ENCODE measurements at regions not wholly inside any gene's neighbourhood (a gene's known extent, or its start where the extent isn't known, plus 50 kb on each side); places are given as distances from the start of the nearest gene placed in this dataset.

DNA sequence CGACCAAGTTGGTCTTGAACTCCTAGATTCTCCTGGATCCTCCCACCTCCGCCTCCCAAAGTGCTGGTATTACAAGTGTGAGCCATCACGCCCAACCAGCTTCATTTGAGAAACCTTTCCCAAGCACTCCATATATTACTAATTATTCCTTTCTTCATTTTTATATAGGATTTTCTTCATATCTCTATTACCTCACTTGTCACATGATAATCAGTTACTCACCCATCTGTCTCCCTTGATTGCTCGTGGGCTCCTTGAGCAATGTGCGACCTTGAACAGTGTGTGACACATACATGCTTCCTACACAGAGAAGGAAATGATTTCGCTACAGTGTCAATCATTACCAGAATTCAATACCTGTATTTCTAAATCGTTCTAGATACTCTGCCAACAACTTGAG, 110.7 kb upstream of the C2CD4B start:
- TF ChIP-seq, protein P1, sequence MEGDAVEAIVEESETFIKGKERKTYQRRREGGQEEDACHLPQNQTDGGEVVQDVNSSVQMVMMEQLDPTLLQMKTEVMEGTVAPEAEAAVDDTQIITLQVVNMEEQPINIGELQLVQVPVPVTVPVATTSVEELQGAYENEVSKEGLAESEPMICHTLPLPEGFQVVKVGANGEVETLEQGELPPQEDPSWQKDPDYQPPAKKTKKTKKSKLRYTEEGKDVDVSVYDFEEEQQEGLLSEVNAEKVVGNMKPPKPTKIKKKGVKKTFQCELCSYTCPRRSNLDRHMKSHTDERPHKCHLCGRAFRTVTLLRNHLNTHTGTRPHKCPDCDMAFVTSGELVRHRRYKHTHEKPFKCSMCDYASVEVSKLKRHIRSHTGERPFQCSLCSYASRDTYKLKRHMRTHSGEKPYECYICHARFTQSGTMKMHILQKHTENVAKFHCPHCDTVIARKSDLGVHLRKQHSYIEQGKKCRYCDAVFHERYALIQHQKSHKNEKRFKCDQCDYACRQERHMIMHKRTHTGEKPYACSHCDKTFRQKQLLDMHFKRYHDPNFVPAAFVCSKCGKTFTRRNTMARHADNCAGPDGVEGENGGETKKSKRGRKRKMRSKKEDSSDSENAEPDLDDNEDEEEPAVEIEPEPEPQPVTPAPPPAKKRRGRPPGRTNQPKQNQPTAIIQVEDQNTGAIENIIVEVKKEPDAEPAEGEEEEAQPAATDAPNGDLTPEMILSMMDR (IDR thresholded peaks at IDR 0.05 in 8 of 11, conservative IDR thresholded peaks at IDR 0.05 in 3 of 11), result no peak
- TF ChIP-seq POLR2A (IDR thresholded peaks at IDR 0.05), result no peak
